Spleen (tissue), 7 donors: ENCODE measurements at regions not wholly inside any gene's neighbourhood (a gene's known extent, or its start where the extent isn't known, plus 50 kb on each side); places are given as distances from the start of the nearest gene placed in this dataset.

Experiments used
- CTCF ChIP-seq, 11 experiments: fragments of 200-600 bp in 7 of 11; fragments of 450-650 bp in 4 of 11; sonication (generic) in 4 of 11; IDR thresholded peaks in 8 of 11; conservative IDR thresholded peaks in 3 of 11; 1 replicate in 7 of 11; 2 replicates in 4 of 11; pipeline versions ENCODE4 v1.4.0 to v1.8.0; 2016 to 2021; ENCODE audit warnings: antibody characterized with exemption in 11 of 11, inconsistent platforms in 4 of 11, mild to moderate bottlenecking in 1 of 11
- POLR2AphosphoS5 ChIP-seq, 3 donors: sonication (generic); formaldehyde crosslinking; IDR thresholded peaks; one replicate each; pipeline ENCODE4 v1.5.1; 2017; ENCODE audit warnings: antibody characterized with exemption in 3 of 3
- donor health status: DM: no; HTN: no; CAD: no; lungs with moderate emphysema.
- donor health status: DM: no; HTN: no; CAD: no.
- donor health status: DM: no; HTN: no; CAD: no.

GRCh38 chr1:65698590-65698989, 94.1 kb upstream of the PDE4B start:
- no peak for TF ChIP-seq CTCF (IDR thresholded peaks at IDR 0.05 in 8 of 11, conservative IDR thresholded peaks at IDR 0.05 in 3 of 11)
- no peak for TF ChIP-seq POLR2AphosphoS5 (IDR thresholded peaks at IDR 0.05)
